ENCODE measurements at regions not wholly inside any gene's neighbourhood (a gene's known extent, or its start where the extent isn't known, plus 50 kb on each side); places are given as distances from the start of the nearest gene placed in this dataset.

- no peak for DNase-seq
Measured at GRCh38 chr15:77731067-77731466, 98.4 kb upstream of the LINGO1 start.

- DNase-seq = no peak
Measured at GRCh38 chr15:77727635-77728304, 95.1 kb upstream of the LINGO1 start.

- no peak for DNase-seq
Measured at GRCh38 chr15:77724715-77725114, 92.0 kb upstream of the LINGO1 start.

- DNase-seq = no peak
Measured at GRCh38 chr15:77723756-77724155, 91.0 kb upstream of the LINGO1 start.

- no peak for DNase-seq
Measured at GRCh38 chr15:77722759-77723460, 90.2 kb upstream of the LINGO1 start.

- DNase-seq = no peak
Measured at GRCh38 chr15:77721963-77722362, 89.3 kb upstream of the LINGO1 start.

- no peak for DNase-seq
Measured at GRCh38 chr15:77720655-77721054, 87.9 kb upstream of the LINGO1 start.

GRCh38 chr15:77720173-77720572 is 87.5 kb upstream of the LINGO1 start:
- DNase-seq = no peak

GRCh38 chr15:77719450-77719849 is 86.7 kb upstream of the LINGO1 start:
- DNase-seq = no peak

- DNase-seq = no peak
Measured at GRCh38 chr15:77717333-77717990, 84.8 kb upstream of the LINGO1 start.

- no peak for DNase-seq
Measured at GRCh38 chr15:77716632-77717332, 84.1 kb upstream of the LINGO1 start.

GRCh38 chr15:77715860-77716259 is 83.1 kb upstream of the LINGO1 start:
- no peak for DNase-seq

- DNase-seq = no peak
Measured at GRCh38 chr15:77715051-77715450, 82.3 kb upstream of the LINGO1 start.

- DNase-seq = no peak
Measured at GRCh38 chr15:77714555-77714954, 81.8 kb upstream of the LINGO1 start.

- DNase-seq = no peak
Measured at GRCh38 chr15:77714023-77714422, 81.3 kb upstream of the LINGO1 start.

GRCh38 chr15:77713281-77713680 is 80.6 kb upstream of the LINGO1 start:
- DNase-seq = no peak

- no peak for DNase-seq
Measured at GRCh38 chr15:77712438-77712837, 79.7 kb upstream of the LINGO1 start.

GRCh38 chr15:77710637-77711036 is 77.9 kb upstream of the LINGO1 start:
- no peak for DNase-seq

- DNase-seq = no peak
Measured at GRCh38 chr15:77710206-77710605, 77.5 kb upstream of the LINGO1 start.

GRCh38 chr15:77709135-77709886 is 76.6 kb upstream of the LINGO1 start:
- no peak for DNase-seq

- DNase-seq = no peak
Measured at GRCh38 chr15:77706482-77707244, 74.0 kb upstream of the LINGO1 start.
